HEK293 (cell line): ENCODE measurements at regions not wholly inside any gene's neighbourhood (a gene's known extent, or its start where the extent isn't known, plus 50 kb on each side); places are given as distances from the start of the nearest gene placed in this dataset.

Source experiments
- GLIS2 ChIP-seq: fragments of 450-650 bp; formaldehyde crosslinking; IDR thresholded peaks from 2 replicates; pipeline ENCODE4 v1.5.1; 2016; ENCODE audit warnings: missing biosample characterization, missing genetic modification characterization
- KLF9 ChIP-seq: fragments of 450-650 bp; formaldehyde crosslinking; IDR thresholded peaks from 2 replicates; pipeline ENCODE4 v1.5.1; 2016; ENCODE audit warnings: missing biosample characterization, missing genetic modification characterization, low read depth
- OVOL3 ChIP-seq: fragments of 450-650 bp; formaldehyde crosslinking; IDR thresholded peaks from 2 replicates; pipeline ENCODE4 v1.5.1; 2016; ENCODE audit warnings: missing biosample characterization, missing genetic modification characterization
- PRDM1 ChIP-seq: fragments of 450-650 bp; formaldehyde crosslinking; IDR thresholded peaks from 2 replicates; pipeline ENCODE4; 2016; ENCODE audit warnings: missing biosample characterization, missing genetic modification characterization
- PRDM4 ChIP-seq: fragments of 450-650 bp; formaldehyde crosslinking; IDR thresholded peaks from 2 replicates; pipeline ENCODE4 v1.5.1; 2017; ENCODE audit warnings: missing biosample characterization, missing genetic modification characterization
- YY1 ChIP-seq: fragments of 450-650 bp; formaldehyde crosslinking; IDR thresholded peaks from 2 replicates; pipeline ENCODE4 v1.5.1; 2018; ENCODE audit warnings: missing biosample characterization, missing genetic modification characterization
- YY2 ChIP-seq: fragments of 450-650 bp; formaldehyde crosslinking; IDR thresholded peaks from 2 replicates; pipeline ENCODE4 v1.5.1; 2016; ENCODE audit warnings: missing biosample characterization, missing genetic modification characterization
- ZBTB21 ChIP-seq: fragments of 450-650 bp; formaldehyde crosslinking; IDR thresholded peaks from 2 replicates; pipeline ENCODE4 v1.5.1; 2017; ENCODE audit warnings: missing biosample characterization, missing genetic modification characterization
- ZBTB48 ChIP-seq: fragments of 450-650 bp; formaldehyde crosslinking; IDR thresholded peaks from 2 replicates; pipeline ENCODE4 v1.5.1; 2016; ENCODE audit warnings: missing biosample characterization, missing genetic modification characterization
- ZNF114 ChIP-seq: fragments of 450-650 bp; formaldehyde crosslinking; IDR thresholded peaks from 2 replicates; pipeline ENCODE4 v1.5.0; 2017; ENCODE audit warnings: missing biosample characterization, missing genetic modification characterization
- ZNF133 ChIP-seq: fragments of 450-650 bp; formaldehyde crosslinking; IDR thresholded peaks from 2 replicates; pipeline ENCODE4 v1.5.1; 2016; ENCODE audit warnings: missing biosample characterization, missing genetic modification characterization
- ZNF140 ChIP-seq: fragments of 450-650 bp; formaldehyde crosslinking; IDR thresholded peaks from 2 replicates; pipeline ENCODE4 v1.5.1; 2016; ENCODE audit warnings: missing biosample characterization, missing genetic modification characterization
- ZNF292 ChIP-seq: fragments of 450-650 bp; formaldehyde crosslinking; IDR thresholded peaks from 2 replicates; pipeline ENCODE4 v1.5.1; 2016; ENCODE audit warnings: low read depth, missing biosample characterization, missing genetic modification characterization, borderline replicate concordance
- ZNF324 ChIP-seq: fragments of 450-650 bp; formaldehyde crosslinking; IDR thresholded peaks from 2 replicates; pipeline ENCODE4 v1.5.1; 2016; ENCODE audit warnings: missing biosample characterization, missing genetic modification characterization
- ZNF335 ChIP-seq: fragments of 450-650 bp; formaldehyde crosslinking; conservative IDR thresholded peaks from 2 replicates; pipeline ENCODE4 v1.5.1; 2016; ENCODE audit warnings: missing biosample characterization, missing genetic modification characterization
- ZNF350 ChIP-seq: fragments of 450-650 bp; formaldehyde crosslinking; IDR thresholded peaks from 2 replicates; pipeline ENCODE4 v1.5.0; 2017; ENCODE audit warnings: missing biosample characterization, mild to moderate bottlenecking, missing genetic modification characterization
- ZNF366 ChIP-seq: fragments of 450-650 bp; formaldehyde crosslinking; conservative IDR thresholded peaks from 2 replicates; pipeline ENCODE4 v1.5.1; 2016; ENCODE audit warnings: missing biosample characterization, missing genetic modification characterization
- ZNF433 ChIP-seq: fragments of 450-650 bp; formaldehyde crosslinking; IDR thresholded peaks from 2 replicates; pipeline ENCODE4 v1.5.1; 2016; ENCODE audit warnings: missing biosample characterization, missing genetic modification characterization, low read depth
- ZNF510 ChIP-seq: fragments of 450-650 bp; formaldehyde crosslinking; IDR thresholded peaks from 2 replicates; pipeline ENCODE4 v1.5.1; 2018; ENCODE audit warnings: mild to moderate bottlenecking, missing genetic modification characterization, missing biosample characterization; ENCODE audit not compliant: insufficient replicate concordance
- ZNF529 ChIP-seq: fragments of 450-650 bp; formaldehyde crosslinking; IDR thresholded peaks from 2 replicates; pipeline ENCODE4 v1.5.1; 2017; ENCODE audit warnings: missing genetic modification characterization, missing biosample characterization; ENCODE audit not compliant: insufficient replicate concordance
- ZNF544 ChIP-seq: fragments of 450-650 bp; formaldehyde crosslinking; IDR thresholded peaks from 2 replicates; pipeline ENCODE4 v1.5.0; 2017; ENCODE audit warnings: missing biosample characterization, missing genetic modification characterization
- ZNF549 ChIP-seq: fragments of 450-650 bp; IDR thresholded peaks from 2 replicates; pipeline ENCODE4 v1.5.1; 2018; ENCODE audit warnings: missing biosample characterization, missing genetic modification characterization, mild to moderate bottlenecking, inconsistent platforms, moderate library complexity
- ZNF585B ChIP-seq: fragments of 450-650 bp; formaldehyde crosslinking; IDR thresholded peaks from 2 replicates; pipeline ENCODE4 v1.5.1; 2016; ENCODE audit warnings: missing biosample characterization, missing genetic modification characterization
- ZNF596 ChIP-seq: fragments of 450-650 bp; IDR thresholded peaks from 2 replicates; pipeline ENCODE4 v1.5.0; 2018; ENCODE audit warnings: missing biosample characterization, mild to moderate bottlenecking, missing genetic modification characterization, moderate library complexity
- ZNF626 ChIP-seq: fragments of 450-650 bp; sonication (Bioruptor Pico); formaldehyde crosslinking; IDR thresholded peaks from 2 replicates; pipeline ENCODE4 v1.5.1; 2018; ENCODE audit warnings: missing biosample characterization, missing genetic modification characterization, inconsistent platforms
- ZNF639 ChIP-seq: fragments of 450-650 bp; formaldehyde crosslinking; IDR thresholded peaks from 2 replicates; pipeline ENCODE4 v1.5.1; 2016; ENCODE audit warnings: missing biosample characterization, missing genetic modification characterization
- ZNF645 ChIP-seq: fragments of 450-650 bp; formaldehyde crosslinking; IDR thresholded peaks from 2 replicates; pipeline ENCODE4; 2016; ENCODE audit warnings: missing biosample characterization, missing genetic modification characterization
- ZNF654 ChIP-seq: fragments of 450-650 bp; formaldehyde crosslinking; IDR thresholded peaks from 2 replicates; pipeline ENCODE4 v1.5.1; 2016; ENCODE audit warnings: low read depth, missing biosample characterization, missing genetic modification characterization
- ZNF658 ChIP-seq: fragments of 450-650 bp; formaldehyde crosslinking; IDR thresholded peaks from 2 replicates; pipeline ENCODE4; 2016; ENCODE audit warnings: missing biosample characterization, missing genetic modification characterization
- ZNF777 ChIP-seq: fragments of 450-650 bp; formaldehyde crosslinking; IDR thresholded peaks from 2 replicates; pipeline ENCODE4 v1.5.1; 2017; ENCODE audit warnings: missing biosample characterization, missing genetic modification characterization, borderline replicate concordance
- ZNF792 ChIP-seq: fragments of 450-650 bp; formaldehyde crosslinking; IDR thresholded peaks from 2 replicates; pipeline ENCODE4 v1.5.1; 2016; ENCODE audit warnings: missing biosample characterization, missing genetic modification characterization
- ZSCAN18 ChIP-seq: fragments of 450-650 bp; formaldehyde crosslinking; IDR thresholded peaks from 2 replicates; pipeline ENCODE4 v1.5.1; 2016; ENCODE audit warnings: missing biosample characterization, missing genetic modification characterization
- ZSCAN4 ChIP-seq: fragments of 450-650 bp; formaldehyde crosslinking; IDR thresholded peaks from 2 replicates; pipeline ENCODE4 v1.5.1; 2017; ENCODE audit warnings: missing biosample characterization, missing genetic modification characterization
- TF ChIP-seq, protein P1 (sequence below): fragments of 450-650 bp; IDR thresholded peaks from 2 replicates; pipeline ENCODE4 v1.5.1; 2018; ENCODE audit warnings: missing biosample characterization, mild to moderate bottlenecking, missing genetic modification characterization

DNA sequence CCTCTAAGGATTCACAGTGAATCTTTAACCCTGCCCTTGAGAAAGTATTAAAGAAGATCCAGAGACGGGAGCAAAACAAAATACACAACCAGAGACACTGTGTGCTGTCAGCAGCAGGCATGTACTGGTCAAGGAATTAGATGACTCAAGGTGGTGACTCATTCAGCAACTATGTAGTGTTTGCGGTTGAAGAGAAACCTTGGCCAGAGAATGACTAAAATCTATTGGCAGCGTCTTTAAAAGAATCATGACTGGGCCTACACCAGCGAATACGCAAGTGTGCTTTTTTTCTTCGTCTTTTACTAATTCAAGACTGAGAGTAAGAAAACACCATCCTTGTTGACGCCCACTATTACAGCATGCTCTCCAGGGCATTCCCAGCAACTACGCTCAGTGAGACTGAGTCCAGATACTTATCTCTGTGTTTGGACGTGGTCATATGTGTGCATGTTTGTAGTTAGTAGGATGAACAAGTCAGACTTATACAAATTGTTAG is 72.4 kb upstream of the BACH2 start (continued):
- TF ChIP-seq ZNF133 (tag by site-specific recombination) (no peak), ZNF335 (tag by site-specific recombination) (peak; percentile 57), ZNF792 (tag by site-specific recombination) (no peak), ZNF114 (tag by site-specific recombination) (no peak), ZNF654 (peak; percentile 7; the same call in 1 of the 2 replicates), ZNF324 (tag by site-specific recombination) (peak; percentile 96), ZNF350 (peak; percentile 88), ZNF777 (tag by site-specific recombination) (no peak), ZBTB48 (no peak), YY2 (no peak), ZNF544 (tag by site-specific recombination) (no peak), YY1 (tag by site-specific recombination) (no peak), KLF9 (tag by site-specific recombination) (peak; percentile 68), ZNF658 (no peak), ZNF140 (tag by site-specific recombination) (peak; percentile 81), ZNF639 (peak; percentile 93), ZNF433 (tag by site-specific recombination) (no peak), ZBTB21 (tag by site-specific recombination) (peak; percentile 78), ZNF292 (tag by site-specific recombination) (no peak), GLIS2 (tag by site-specific recombination) (no peak), ZSCAN18 (tag by site-specific recombination) (no peak), ZNF645 (no peak), OVOL3 (tag by site-specific recombination) (no peak), ZNF549 (no peak), ZNF585B (tag by site-specific recombination) (no peak), PRDM1 (tag by site-specific recombination) (peak; percentile 95), ZSCAN4 (tag by site-specific recombination) (peak; percentile 56), PRDM4 (no peak), ZNF596 (tag by site-specific recombination) (no peak), ZNF366 (tag by site-specific recombination) (peak; percentile 97), ZNF529 (peak; percentile 74), ZNF510 (tag by site-specific recombination) (no peak), ZNF626 (tag by site-specific recombination) (no peak)
- TF ChIP-seq, protein P1, sequence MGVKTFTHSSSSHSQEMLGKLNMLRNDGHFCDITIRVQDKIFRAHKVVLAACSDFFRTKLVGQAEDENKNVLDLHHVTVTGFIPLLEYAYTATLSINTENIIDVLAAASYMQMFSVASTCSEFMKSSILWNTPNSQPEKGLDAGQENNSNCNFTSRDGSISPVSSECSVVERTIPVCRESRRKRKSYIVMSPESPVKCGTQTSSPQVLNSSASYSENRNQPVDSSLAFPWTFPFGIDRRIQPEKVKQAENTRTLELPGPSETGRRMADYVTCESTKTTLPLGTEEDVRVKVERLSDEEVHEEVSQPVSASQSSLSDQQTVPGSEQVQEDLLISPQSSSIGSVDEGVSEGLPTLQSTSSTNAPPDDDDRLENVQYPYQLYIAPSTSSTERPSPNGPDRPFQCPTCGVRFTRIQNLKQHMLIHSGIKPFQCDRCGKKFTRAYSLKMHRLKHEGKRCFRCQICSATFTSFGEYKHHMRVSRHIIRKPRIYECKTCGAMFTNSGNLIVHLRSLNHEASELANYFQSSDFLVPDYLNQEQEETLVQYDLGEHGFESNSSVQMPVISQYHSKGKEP = no peak
